NCI-H1092 (cell line): ENCODE measurements at regions not wholly inside any gene's neighbourhood (a gene's known extent, or its start where the extent isn't known, plus 50 kb on each side); places are given as distances from the start of the nearest gene placed in this dataset.
"Not testable (repeated sequence)": the region's sequence is repeated elsewhere in the genome, so short reads cannot be mapped to it uniquely, and the experiment has no call there.

Experiments used
- DNase-seq: peaks from one replicate; lab custom pipeline; 2025; lab: John Stamatoyannopoulos, UW

DNA sequence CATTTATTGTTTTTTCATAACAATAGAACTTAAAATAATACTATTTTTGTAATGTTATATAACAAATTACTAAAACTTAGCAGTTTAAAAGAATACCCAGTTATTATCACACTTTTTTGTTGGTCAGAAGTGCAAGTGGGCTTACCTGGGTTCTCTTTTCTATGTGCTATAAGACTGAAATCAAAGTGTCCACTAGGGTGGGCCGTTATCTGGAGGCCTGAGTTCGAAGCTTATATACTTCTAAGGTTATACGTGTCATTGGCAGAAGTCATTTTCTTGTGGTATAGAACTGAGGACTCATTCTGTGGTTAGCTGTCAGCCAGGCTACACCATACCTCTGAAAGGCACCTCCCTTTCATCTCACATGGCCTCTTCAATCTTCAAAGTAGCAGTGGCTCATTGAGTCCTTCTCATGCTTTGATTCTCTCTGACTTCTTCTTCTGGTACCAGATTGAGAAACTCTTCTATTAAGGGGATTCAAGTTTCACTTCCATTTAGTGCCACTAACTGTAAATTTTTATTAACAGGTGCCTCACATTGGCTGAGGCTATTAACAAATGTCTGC, 414.3 kb downstream of the AMY1C start:
- DNase-seq, result no peak

DNA sequence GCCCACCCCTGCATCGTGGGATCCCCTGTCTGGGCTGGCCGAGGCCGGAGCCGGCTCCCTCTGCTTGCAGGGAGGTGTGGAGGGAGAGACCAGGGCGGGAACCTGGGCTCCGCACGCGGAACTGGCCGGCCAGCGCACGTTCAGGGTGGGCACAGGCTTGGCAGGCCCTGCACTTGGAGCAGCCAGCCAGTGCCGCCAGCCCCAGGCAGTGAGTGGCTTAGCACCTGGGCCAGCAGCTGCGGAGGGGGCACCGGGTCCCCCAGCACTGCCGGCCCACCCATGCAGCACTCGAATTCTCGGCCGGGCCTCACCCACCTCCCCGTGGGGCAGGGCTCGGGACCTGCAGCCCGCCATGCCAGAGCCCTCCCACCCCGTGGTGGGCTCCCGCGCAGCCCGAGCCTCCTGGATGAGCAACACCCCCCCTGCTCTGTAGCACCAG, 422.6 kb downstream of the AMY1C start:
- no peak for DNase-seq

DNA sequence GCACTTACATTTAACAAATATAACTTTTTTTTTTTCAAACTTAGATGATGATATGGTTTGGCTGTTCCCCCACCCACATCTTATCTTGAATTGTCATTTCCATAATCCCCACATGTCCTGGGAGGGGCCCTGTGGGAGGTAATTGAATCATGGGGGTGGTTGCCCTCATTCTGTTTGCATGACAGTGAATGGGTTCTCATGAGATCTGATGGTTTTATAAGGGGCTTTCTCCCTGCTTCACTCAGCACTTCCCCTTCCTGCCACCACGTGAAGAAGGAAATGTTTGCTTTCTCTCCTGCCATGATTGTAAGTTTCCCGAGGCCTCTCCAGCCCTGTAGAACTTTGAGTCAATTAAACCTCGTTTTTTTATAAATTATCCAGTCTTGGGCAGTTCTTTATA, 432.6 kb downstream of the AMY1C start:
- DNase-seq, result no peak

DNA sequence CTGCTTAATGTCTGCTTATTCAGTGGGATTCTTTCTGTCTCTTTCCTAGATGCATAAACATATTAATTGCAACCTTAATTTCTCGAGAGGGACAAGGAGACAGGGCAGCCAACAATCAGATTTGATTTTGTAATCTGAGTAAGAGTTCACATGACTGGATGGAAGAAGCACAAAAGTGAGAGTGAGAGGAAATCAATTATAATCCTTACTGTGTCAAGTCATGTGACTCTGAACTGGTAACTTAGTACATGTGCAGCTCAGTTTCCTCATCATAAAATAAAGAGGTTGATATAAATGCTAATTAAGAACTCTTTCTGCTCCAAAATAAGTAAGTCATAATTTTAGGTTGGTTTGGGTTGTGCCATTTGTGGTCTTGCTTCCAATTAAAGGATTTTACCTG, 439.5 kb downstream of the AMY1C start:
- no peak for DNase-seq

DNA sequence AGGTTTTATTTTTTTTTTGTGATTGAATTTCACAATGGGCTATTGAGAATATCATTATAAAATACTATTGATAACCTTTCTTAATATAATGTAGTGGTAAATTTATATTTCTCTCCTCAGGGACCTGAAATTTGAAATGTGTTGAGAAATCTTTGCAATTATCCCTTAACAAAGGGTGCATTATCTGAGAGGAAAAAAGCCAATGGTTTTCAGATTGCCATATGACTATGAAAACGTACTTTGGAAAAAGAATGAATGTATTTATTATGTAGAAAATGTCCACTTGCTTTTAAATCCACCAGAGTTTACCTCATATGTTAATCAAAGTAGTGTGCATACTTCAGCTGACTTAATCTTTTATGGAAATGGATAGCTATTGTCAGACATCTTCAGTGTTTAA, 441.1 kb downstream of the AMY1C start:
- no peak for DNase-seq

DNA sequence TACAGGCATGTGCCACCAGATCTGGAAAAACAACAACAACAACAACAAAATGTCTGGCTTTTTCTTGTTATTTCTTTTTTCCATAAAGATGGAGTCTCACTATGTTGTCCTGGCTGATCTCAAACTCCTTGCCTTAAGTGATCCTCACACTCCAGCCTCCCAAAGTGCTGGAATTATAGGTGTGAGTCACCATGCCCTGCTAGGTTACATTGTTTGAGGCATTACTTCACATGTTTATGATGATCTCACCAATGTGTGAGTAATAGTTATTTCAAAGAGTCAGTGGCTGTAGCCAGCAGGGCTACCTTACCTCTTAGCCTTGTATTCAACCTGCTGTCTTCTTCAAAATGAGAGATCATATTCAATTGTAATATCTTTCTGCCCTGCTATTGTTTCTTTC, 445.7 kb downstream of the AMY1C start:
- no peak for DNase-seq

DNA sequence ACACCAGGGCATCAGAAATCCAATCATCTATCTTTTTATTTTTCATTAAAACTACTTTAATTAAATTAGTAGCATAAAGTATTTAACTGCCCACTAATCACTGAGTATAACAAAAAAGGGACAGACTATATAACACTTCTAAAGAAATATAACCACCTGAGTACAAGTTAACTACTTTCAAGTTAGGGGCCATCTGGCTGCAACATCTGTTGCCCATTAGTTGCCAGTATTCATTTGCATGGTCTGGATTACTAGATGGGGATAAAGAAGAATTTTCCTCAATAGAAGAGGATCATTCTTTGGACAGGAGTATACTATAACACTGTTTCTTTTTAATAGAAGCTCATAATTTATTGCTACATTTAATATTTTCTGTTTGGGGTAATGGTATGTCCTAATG, 446.4 kb downstream of the AMY1C start:
- DNase-seq, result no peak

DNA sequence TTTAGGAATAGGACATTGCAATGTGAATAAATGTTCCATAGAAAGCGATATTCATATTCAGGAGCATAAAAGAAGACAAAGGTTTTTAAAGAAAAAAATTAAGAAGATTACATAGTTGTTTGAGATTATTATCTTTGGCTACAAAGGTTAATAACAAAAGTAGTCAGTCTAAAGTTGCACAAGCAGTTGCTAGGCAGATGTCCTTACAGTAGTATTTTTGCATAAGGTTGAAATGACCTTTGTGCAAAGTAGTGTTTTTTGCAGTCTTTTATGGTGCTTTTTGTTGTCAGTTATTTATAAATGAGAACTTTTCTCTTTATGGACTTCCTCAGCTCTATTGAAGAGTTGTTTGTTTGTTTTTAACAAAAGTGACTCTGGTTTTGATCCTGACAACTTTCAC, 447.8 kb downstream of the AMY1C start:
- DNase-seq, result no peak

DNA sequence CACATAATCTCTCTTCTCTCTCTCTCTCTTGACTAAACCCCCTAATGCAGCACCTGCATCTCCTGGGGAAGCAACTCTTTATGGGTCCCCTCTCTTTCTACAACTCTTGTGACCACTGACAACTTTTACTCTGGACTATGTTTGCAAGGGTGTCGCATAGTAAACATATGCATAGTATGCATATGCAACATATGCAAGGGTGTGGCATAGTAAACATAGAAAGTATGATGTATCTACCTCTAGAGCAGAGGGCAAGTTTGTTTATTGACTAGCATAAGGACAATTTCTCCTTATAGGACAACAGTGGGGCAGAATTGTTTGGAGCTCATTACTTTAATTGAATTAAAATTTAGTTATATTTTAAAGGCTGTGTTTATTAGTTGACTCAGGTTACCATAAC, 462.5 kb downstream of the AMY1C start:
- no peak for DNase-seq

DNA sequence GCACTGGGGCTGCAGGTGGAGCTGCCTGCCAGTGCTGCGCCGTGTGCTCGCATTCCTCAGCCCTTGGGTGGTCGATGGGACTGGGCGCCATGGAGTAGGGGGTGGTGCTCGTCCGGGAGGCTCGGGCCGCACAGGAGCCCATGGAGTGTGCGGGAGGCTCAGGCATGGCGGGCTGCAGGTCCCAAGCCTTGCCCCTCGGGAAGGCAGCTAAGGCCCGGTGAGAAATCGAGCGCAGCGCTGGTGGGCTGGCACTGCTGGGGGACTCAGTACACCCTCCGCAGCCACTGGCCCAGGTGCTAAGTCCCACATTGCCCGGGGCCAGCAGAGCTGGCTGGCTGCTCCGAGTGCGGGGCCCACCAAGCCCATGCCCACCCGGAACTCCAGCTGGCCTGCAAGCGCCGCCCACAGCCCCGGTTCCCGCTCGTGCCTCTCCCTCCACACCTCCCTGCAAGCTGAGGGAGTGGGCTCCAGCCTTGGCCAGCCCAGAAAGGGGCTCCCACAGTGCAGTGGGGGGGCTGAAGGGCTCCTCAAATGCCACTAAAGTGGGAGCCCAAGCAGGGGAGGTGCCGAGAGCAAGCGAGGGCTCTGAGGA, 467.8 kb downstream of the AMY1C start:
- not testable (repeated sequence) for DNase-seq

DNA sequence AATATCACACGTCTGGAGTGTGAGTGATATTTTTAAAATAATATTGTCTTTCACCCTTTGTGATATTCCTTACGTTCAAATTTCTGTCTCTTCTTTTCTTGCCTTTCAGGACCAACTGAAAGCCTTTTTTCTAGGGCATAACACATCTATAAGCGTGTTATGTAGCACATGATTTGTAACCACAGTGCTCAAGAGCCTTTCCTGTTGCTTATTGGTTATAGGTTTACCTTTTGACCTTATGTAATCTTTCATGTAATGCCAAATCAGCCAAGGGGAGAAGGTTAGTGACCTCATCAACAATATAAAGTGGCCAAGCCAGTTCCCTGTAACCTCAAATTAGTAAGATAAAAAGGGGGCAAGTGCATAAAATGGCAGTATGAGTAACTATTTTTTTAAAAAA, 480.2 kb downstream of the AMY1C start:
- DNase-seq, result no peak

DNA sequence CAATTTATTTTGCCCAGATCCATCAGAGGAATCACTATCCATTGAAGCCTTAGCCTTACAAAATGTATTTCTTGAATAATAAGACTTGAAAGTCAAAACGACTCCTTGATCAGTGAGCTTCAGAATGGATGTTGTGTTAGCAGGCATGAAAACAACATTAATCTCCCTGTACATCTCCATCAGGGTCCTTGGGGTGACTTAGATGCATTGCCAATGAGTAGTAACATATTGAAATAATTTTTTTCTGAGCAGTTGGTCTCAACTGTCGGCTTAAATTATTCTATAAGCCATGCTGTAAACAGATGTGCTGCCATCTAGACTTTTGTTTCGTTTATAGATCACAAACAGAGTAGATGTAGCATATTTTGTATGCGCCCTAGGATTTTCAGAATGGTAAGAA, 482.0 kb downstream of the AMY1C start:
- DNase-seq, result no peak

DNA sequence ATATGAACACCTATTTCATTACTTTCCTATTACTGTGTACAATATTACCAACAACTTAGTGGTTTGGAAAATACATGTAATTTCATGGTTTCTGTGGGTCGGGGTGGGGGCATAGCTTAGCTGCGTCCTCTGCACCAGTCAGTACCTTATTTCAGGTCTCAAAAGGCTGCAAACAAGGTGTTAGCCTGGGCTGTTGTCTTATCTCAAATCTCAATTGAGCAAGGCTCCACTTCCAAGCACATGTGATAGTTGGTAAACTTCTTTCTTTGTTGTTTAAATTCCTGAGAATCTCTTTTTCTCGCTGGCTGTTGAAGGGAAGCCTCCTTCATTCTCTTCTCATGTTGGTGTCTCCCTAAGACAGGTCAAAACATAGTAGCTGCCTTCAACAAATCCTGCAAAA, 485.4 kb downstream of the AMY1C start:
- no peak for DNase-seq

DNA sequence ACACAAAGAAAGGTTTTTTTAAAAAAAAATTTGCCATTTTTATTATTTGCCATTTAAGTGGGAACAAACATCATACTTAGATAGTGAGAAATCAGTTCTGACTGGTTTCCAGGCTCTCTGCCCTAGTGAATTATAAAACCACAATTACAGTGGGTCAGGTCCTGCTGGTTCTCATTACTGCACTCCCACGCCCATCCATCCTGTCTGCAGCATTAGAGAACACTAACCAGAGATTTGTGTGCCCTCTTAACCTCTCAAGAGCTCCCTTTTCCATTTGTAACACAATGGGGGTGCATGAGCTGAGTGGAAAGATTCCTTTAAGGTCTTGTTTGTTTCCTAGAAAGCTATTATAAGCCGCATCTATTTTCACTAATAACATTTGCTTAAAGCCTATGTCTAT, 489.3 kb downstream of the AMY1C start:
- DNase-seq, result no peak

DNA sequence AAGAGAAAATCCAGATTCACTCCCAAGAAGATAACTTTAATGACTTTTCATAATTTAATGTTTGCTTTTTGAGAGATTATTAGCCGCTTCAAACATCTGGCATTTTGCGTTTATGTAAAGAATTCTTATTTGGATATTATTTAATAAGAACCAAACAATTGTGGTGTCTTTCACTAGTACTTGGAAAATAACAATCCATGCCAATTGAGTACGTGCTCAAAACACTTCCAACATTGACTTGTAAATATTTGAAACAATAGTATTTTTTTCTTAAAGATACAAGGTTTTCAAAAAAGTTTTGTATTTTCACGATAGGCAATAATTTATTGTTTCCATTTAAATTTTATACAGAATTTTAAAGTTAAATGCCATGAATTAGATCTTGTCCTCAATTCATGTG, 498.7 kb downstream of the AMY1C start:
- no peak for DNase-seq

DNA sequence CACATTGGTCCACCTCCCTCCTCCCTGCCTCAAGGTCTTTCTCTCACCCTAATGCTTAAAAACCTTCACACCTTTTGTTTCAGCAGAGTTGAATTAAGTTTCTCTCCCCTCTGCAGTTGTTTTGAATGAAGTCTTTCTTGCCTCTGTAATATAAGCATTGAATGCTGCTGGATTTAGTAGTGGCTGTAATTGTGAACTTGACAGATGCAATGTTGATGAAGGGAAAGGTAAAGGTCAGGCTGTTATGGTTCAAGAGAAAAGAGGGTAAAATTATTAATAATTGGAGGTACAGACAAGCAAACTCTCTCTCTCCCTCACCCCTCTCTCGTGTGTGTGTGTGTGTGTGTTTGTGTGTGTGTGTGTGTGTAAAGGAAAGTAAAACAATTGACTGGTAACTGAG, 509.8 kb downstream of the AMY1C start:
- DNase-seq, result no peak

DNA sequence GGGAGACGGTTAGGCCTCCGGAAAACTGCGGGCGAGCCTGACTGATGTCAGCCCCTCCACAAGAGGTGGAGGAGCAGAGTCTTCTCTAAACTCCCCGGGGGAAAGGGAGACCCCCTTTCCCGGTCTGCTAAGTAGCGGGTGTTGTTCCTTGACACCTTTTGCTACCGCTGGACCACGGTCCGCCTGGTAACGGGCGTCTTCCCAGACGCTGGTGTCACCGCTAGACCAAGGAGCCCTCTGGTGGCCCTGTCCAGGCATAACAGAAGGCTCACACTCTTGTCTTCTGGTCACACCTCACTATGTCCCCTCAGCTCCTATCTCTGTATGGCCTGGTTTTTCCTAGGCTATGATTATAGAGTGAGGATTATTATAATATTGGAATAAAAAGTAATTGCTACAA, 513.4 kb downstream of the AMY1C start:
- DNase-seq, result not testable (repeated sequence)

DNA sequence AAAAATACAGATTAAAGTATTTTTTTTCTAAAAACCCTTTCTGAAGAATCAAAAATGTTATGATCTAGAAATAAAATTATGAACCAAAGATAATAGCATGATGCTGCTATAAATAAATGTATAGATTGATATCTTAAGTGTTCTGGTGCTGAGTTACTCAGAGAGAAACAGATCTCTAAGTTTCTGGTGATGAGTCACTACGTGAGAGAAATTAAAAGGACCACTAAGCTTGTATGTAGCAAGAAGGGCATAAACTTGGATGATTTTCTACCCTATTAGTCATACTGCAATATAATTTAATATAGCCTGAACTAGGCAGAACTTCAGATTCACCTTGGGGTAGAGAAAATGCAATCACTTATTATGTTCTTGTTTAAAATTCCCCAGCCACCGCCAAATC, 514.8 kb downstream of the AMY1C start:
- DNase-seq, result no peak

DNA sequence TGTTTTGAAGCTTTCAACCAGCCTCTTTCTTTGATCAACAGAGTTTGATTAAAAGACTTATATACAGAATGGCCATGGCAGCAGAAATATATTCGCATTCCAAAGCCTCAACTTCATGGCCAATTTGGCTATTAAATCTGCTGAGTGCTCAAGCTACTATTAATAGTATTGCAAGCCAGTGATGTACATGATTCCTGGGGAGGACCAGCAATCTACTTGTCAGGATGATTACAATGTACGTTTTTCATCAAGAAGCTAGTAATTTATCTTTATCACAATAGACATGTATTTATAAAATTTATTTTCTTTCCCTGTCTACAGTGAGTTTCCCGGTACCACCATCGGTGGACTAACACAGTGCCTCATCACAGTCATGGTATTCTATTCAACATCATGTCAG, 515.5 kb downstream of the AMY1C start:
- no peak for DNase-seq

DNA sequence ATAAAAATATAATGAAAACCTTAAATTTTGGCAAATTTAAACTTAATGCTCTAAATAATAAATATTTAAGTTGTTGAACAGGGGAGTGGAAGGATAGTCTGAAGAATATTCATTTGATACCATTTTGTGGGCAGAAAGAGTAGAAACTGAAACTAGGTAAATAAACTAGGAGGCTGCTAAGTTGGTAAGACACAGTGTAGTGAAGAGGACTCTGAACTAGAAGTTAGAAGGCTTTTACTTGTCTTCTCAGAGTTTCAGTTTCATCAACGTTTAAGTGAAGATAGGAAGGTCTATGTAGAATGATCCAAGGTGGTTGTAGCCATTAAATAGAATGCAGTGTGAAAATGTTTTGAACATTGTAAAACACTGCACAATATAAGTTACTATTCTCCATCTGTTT, 516.9 kb downstream of the AMY1C start:
- DNase-seq, result no peak

DNA sequence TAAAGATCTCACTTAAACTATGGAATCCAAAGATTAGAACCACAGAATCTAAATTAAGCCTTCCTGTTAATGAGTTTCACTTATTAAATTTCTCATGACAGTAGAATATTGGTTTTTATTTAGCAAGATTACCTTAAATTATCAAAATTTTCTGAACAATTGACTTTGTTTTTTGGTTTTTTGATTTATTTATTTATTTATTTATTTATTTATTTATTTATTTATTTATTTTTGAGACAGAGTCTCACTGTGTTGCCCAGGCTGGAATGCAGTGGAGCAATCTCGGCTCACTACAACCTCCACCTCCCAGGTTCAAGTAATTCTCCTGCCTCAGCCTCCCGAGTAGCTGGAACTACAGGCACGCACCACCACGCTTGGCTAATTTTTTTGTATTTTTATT, 538.6 kb downstream of the AMY1C start:
- DNase-seq, result not testable (repeated sequence)

DNA sequence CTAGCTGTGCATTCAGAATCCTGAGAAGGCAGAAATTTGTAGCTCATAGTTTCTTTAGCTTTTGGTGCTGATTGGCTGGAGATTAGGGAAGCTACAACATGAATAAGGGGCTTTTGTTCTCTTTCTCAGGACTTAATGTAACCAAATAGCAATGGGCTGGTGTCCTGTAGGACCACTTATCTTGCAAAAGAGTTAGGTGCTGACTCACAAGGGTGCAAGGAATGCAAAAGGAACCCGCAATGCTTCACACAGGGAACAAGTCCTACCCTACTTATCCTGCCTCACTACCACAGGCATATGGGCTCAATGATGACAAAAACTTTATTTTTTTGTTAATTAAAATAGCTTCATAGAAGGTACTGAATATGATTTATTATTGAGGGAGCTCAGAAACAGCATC, 541.5 kb downstream of the AMY1C start:
- DNase-seq, result no peak

DNA sequence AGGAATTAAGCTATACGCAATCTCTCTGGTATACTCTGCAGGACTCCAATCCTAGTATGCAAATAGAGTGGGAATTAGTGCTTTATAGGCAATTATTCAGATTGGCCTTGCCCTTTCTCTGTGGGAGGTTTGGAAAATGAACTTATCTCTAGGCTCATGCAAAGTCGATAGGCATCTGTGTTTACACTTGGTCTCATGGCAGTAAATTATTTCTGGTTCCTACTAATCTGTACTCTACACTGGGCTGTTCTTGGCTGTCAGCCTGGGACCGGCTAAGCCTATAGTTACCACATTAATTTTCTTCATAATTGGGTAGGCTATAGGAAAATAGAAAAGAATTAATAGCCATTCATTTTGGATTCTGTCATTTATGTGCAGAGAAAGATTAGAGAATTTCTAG, 544.6 kb downstream of the AMY1C start:
- DNase-seq, result no peak

DNA sequence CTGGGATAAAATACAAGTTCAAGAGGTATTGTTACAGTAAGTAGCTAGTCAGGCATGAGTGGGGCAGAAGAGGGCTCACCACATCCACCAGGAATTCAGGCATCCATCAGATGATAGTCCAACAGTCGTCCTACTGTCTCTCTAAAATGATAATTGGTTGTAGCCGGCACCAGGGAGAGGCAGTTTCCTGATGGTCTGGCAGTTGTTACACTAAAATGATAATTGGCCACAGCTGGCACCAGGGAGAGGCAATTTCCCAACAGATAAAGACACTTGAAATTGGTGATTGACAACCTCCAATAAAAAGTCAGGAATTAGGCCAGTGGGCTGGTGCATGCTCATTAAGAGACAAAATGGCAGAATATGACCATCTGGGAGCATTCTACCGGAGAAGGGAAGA, 545.8 kb downstream of the AMY1C start:
- DNase-seq, result no peak

DNA sequence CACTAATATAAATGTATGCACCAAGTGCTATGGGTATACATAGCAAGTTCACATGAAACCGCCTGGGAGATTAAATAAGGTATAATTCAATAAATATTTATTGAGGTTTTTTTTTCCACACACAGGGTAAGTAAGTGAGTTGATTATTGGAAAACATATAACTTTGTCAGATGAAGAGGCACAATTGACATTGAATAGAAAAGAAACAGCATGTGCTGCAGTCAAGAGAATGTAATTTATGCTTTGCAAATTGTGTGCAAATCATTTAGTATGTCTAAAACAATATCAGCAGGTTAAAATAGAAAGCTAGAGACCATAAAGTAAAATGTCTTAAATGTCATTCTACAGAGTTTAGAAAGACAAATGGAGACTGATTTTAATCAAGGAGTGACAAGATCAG, 560.0 kb downstream of the AMY1C start:
- no peak for DNase-seq
